ENCODE measurements at regions not wholly inside any gene's neighbourhood (a gene's known extent, or its start where the extent isn't known, plus 50 kb on each side); places are given as distances from the start of the nearest gene placed in this dataset.

DNA sequence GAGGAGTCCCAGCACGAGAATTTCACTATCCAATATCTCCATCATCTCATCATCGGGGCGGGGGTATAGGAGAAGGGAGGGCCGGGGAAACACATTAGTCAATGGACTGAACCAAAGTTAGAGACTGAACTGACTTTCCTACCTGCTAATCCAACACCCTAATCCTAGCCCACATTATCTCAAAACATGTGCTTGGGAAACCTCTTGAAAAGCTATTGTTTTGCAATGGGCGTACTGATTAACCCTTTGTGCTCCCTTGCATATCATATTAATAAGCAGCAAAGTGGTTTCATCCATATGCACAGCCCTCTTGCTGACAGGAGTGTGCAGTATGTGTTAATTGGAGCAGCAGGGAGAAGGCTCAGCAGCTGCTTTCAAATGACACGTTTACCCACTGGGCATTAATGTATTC lies 125.7 kb upstream of the GRIP1 start:
- TF ChIP-seq JUND (IDR thresholded peaks at IDR 0.05; ENCODE audit: borderline replicate concordance, low read depth, low read length) (no peak), JUND (tag; IDR thresholded peaks at IDR 0.05; ENCODE audit: borderline replicate concordance, low read depth, low read length) (no peak), TAF1 (IDR thresholded peaks at IDR 0.05; ENCODE audit: control insufficient read depth, extremely low read depth, insufficient read depth, low read length, severe bottlenecking) (no peak), SRF (CRISPR knock-in tag; IDR thresholded peaks at IDR 0.05) (no peak)
- TF ChIP-seq, protein P1, sequence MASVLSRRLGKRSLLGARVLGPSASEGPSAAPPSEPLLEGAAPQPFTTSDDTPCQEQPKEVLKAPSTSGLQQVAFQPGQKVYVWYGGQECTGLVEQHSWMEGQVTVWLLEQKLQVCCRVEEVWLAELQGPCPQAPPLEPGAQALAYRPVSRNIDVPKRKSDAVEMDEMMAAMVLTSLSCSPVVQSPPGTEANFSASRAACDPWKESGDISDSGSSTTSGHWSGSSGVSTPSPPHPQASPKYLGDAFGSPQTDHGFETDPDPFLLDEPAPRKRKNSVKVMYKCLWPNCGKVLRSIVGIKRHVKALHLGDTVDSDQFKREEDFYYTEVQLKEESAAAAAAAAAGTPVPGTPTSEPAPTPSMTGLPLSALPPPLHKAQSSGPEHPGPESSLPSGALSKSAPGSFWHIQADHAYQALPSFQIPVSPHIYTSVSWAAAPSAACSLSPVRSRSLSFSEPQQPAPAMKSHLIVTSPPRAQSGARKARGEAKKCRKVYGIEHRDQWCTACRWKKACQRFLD (CRISPR knock-in tag; IDR thresholded peaks at IDR 0.05), result no peak

All from K562 (cell line).